Body of pancreas (tissue), 4 donors: ENCODE measurements at regions not wholly inside any gene's neighbourhood (a gene's known extent, or its start where the extent isn't known, plus 50 kb on each side); places are given as distances from the start of the nearest gene placed in this dataset.

ENCODE experiments used
- ATAC-seq: fragments of 150-250 bp; one replicate; pipeline ENCODE4 v1.9.1; 2016
- DNase-seq, 4 donors: peaks; one replicate each; pipeline ENCODE4 v3.0.0-alpha.2; 2019
- H3K27ac ChIP-seq, 4 donors: fragments of 200-600 bp; sonication (generic); 1 replicate in 3 of 4; 2 replicates in 1 of 4; pipeline versions ENCODE4 v1.5.1 to v1.6.1; 2016 to 2019; ENCODE audit warnings: mild to moderate bottlenecking in 1 of 4, mixed read lengths in 1 of 4, moderate library complexity in 1 of 4
- H3K27me3 ChIP-seq, 2 donors: fragments of 200-600 bp; sonication (generic); one replicate each; pipeline ENCODE4 v1.6.0; 2016; ENCODE audit warnings: mild to moderate bottlenecking in 1 of 2
- H3K36me3 ChIP-seq, 2 donors: fragments of 200-600 bp; sonication (generic); replicated peaks in 1 of 2; 2 replicates each; pipeline ENCODE4 v1.5.1; 2016; ENCODE audit warnings: low read depth in 2 of 2; ENCODE audit not compliant: insufficient read depth in 1 of 2
- H3K4me1 ChIP-seq: fragments of 200-600 bp; sonication (generic); one replicate; pipeline ENCODE4 v1.6.0; 2016
- H3K4me3 ChIP-seq, 2 donors: fragments of 200-600 bp; sonication (generic); 1 replicate in 1 of 2; 2 replicates in 1 of 2; pipeline ENCODE4 v1.5.1; 2016 to 2019
- H3K9me3 ChIP-seq, 3 donors: fragments of 200-600 bp; sonication (generic); 1 replicate in 2 of 3; 2 replicates in 1 of 3; pipeline ENCODE4 v1.5.1; 2016
- CTCF ChIP-seq, 7 experiments: fragments of 450-650 bp in 4 of 7; fragments of 200-600 bp in 3 of 7; sonication (generic) in 3 of 7; IDR thresholded peaks; one replicate each; pipeline ENCODE4 v1.5.1; 2016 to 2019; ENCODE audit warnings: antibody characterized with exemption in 7 of 7
- POLR2A ChIP-seq, 3 donors: fragments of 450-650 bp; IDR thresholded peaks; one replicate each; pipeline ENCODE4 v1.6.1; 2016; ENCODE audit warnings: antibody characterized with exemption in 3 of 3, mild to moderate bottlenecking in 2 of 3
- WGBS, 2 donors: methylation state at CpG; one replicate each; pipeline ENCODE4 v1.1.5; 2017; 5-methylcytosine and 5-hydroxymethylcytosine counted together
- intact Hi-C: fragments of 100-400 bp; cut with DNase I; formaldehyde crosslinking; loops from one replicate; pipeline ENCODE4 v1.15.1; 2023

- peak; percentile 56 for ATAC-seq
These were observed 361.8 kb downstream of the C12orf50 start for GRCh38 chr12:87667378-87667777.

GRCh38 chr12:87661786-87662377, 367.3 kb downstream of the C12orf50 start:
- Histone ChIP-seq H3K36me3 (no peaks in the 10 kb centered on the region), H3K4me3 (no peak overlapping the region), H3K27me3 (no peaks in the 10 kb centered on the region), H3K27ac (peak overlapping the region; percentile 0 to 68 (median 56)), H3K9me3 (no peaks in the 10 kb centered on the region), H3K4me1 (peaks cover 19% of the 10 kb centered on the region)
- intact Hi-C loops, result no loop called here
- ATAC-seq, result peak; percentile 80
- DNase-seq, result no peak
- 5 to 9% methylated on average over 5 of the region's 5 CpGs for WGBS, 2 donors
- TF ChIP-seq POLR2A (IDR thresholded peaks at IDR 0.05) (no peak), CTCF (IDR thresholded peaks at IDR 0.05) (no peak)

More at GRCh38 chr12:87667378-87667777, 361.8 kb downstream of the C12orf50 start:
- intact Hi-C loops, result no loop called here
- WGBS, 2 donors, result 26 to 52% methylated on average over 2 of the region's 2 CpGs
- peak in 1 of 4 donors; percentile 8 for DNase-seq
- Histone ChIP-seq H3K4me3 (no peak overlapping the region), H3K36me3 (no peaks in the 10 kb centered on the region), H3K27ac (no peak overlapping the region), H3K27me3 (no peaks in the 10 kb centered on the region), H3K9me3 (no peaks in the 10 kb centered on the region), H3K4me1 (peaks cover 4% of the 10 kb centered on the region)
- TF ChIP-seq CTCF (IDR thresholded peaks at IDR 0.05) (peak in 6 of 7 experiments; percentile 23 to 58 (median 37)), POLR2A (IDR thresholded peaks at IDR 0.05) (no peak)

- H3K27me3 ChIP-seq, result no peaks in the 10 kb centered on the region
- H3K4me1 ChIP-seq, result peaks cover 19% of the 10 kb centered on the region
- intact Hi-C loops, result no loop called here
- 59 to 62% methylated on average over 2 of the region's 2 CpGs for WGBS, 2 donors
- H3K4me3 ChIP-seq, result no peak overlapping the region
- H3K9me3 ChIP-seq, result no peaks in the 10 kb centered on the region
- TF ChIP-seq CTCF (IDR thresholded peaks at IDR 0.05), result no peak
- TF ChIP-seq POLR2A (IDR thresholded peaks at IDR 0.05), result no peak
- peak overlapping the region; percentile 0 to 68 (median 56) for H3K27ac ChIP-seq
- H3K36me3 ChIP-seq, result no peaks in the 10 kb centered on the region
- ATAC-seq, result peak; percentile 81
- peak; percentile 12 to 35 (median 16) for DNase-seq
These were observed 368.0 kb downstream of the C12orf50 start for GRCh38 chr12:87660987-87661774.

GRCh38 chr12:87660291-87660690, 368.9 kb downstream of the C12orf50 start:
- ATAC-seq (no peak), DNase-seq (no peak)
- Histone ChIP-seq H3K4me3 (no peak overlapping the region), H3K27me3 (no peaks in the 10 kb centered on the region), H3K27ac (peak overlapping the region in 1 of 4 donors; percentile 49), H3K4me1 (peaks cover 19% of the 10 kb centered on the region), H3K9me3 (no peaks in the 10 kb centered on the region), H3K36me3 (no peaks in the 10 kb centered on the region)
- 77 to 85% methylated on average over 2 of the region's 2 CpGs for WGBS, 2 donors
- intact Hi-C loops, result no loop called here
- no peak for TF ChIP-seq POLR2A (IDR thresholded peaks at IDR 0.05)
- no peak for TF ChIP-seq CTCF (IDR thresholded peaks at IDR 0.05)
